ENCODE measurements at regions not wholly inside any gene's neighbourhood (a gene's known extent, or its start where the extent isn't known, plus 50 kb on each side); places are given as distances from the start of the nearest gene placed in this dataset.

GRCh38 chr4:166169111-166169510 lies 296.1 kb downstream of the TLL1 start:
- TF ChIP-seq CTCF (conservative IDR thresholded peaks at IDR 0.05; ENCODE audit: low read depth, low read length) (no peak), POLR2A (IDR thresholded peaks at IDR 0.05; ENCODE audit: low read depth, low read length) (no peak), RFX5 (IDR thresholded peaks at IDR 0.05; ENCODE audit: low read depth, low read length) (no peak), ELK1 (IDR thresholded peaks at IDR 0.05; ENCODE audit: borderline replicate concordance, low read depth, low read length) (no peak), SMC3 (IDR thresholded peaks at IDR 0.05; ENCODE audit: low read depth, low read length) (no peak), FOS (IDR thresholded peaks at IDR 0.05; ENCODE audit: low read depth, low read length) (no peak), RAD21 (IDR thresholded peaks at IDR 0.05; ENCODE audit: low read length) (no peak), USF2 (IDR thresholded peaks at IDR 0.05; ENCODE audit: low read depth, low read length) (no peak), MAZ (IDR thresholded peaks at IDR 0.05; ENCODE audit: borderline replicate concordance, low read depth, low read length) (no peak), MXI1 (IDR thresholded peaks at IDR 0.05; ENCODE audit: borderline replicate concordance, low read depth, low read length) (no peak)

Measured in IMR-90 (cell line).